ENCODE measurements at regions not wholly inside any gene's neighbourhood (a gene's known extent, or its start where the extent isn't known, plus 50 kb on each side); places are given as distances from the start of the nearest gene placed in this dataset.

DNA sequence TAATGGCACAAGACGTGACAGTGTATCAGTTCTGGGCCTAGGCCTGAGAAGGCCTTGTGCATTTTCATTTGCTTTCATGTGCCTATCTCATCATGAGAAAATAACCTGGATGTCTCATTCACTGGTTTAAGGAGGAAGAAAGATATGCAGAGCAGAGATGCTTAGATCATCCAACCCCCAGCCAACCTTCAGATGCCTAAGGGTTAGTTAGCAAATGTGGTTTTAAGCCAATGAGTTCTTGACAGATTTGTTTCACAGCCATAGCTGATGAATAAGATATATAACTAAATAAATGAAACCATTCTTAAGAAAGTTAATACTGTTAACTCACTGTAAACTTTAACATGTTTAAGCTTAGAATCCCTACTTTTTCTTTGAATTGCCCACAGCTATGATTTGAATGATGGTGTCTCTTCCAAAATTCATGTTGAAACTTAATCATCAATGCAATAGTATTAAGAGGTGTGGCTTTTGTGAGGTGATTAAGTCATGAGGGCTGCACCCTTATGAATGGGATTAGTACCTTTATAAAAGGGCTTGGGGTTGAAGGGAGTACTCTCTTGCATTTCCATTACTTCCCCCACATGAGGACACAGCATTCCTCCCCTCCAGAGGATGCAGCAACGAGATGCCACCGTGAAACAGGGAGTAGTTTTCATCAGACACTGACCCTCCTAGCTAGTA, 324.6 kb upstream of the TBC1D5 start:
- H3K27ac ChIP-seq (ENCODE audit: low read depth in 2 of 2, low read length in 1 of 2) = no peak overlapping the region

DNA sequence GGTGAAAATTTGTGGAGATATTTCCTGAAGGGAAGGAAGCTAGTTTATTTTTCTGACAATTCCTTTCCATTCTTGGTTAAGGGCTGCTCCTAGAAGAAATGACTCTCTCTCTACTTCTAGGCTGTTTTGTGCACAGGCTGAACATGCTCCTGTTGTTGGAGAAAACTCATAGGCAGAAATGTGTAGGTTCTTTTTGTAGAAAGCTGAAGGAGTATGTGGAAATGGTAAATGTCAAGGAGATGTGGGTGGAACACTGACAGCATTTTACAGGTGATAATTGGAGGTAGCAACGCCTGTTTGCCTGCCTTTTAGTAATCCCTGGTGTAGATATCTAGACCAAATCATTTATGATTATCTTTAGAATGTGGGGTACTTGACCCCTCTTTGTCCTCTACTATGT, 322.2 kb upstream of the TBC1D5 start:
- 58 to 88% methylated on average over 1 of the region's 1 CpG for WGBS, 2 donors
- Histone ChIP-seq H3K4me3 (ENCODE audit: low read depth in 1 of 2, low read length in 2 of 2) (no peak overlapping the region), H3K4me1 (ENCODE audit: control insufficient read depth in 2 of 2, insufficient read depth in 2 of 2, low read length in 1 of 2) (no peaks in the 10 kb centered on the region), H3K27me3 (ENCODE audit: control insufficient read depth in 1 of 2, insufficient read depth in 2 of 2, low read length in 2 of 2) (no peaks in the 10 kb centered on the region), H3K27ac (ENCODE audit: low read depth in 2 of 2, low read length in 1 of 2) (no peak overlapping the region), H3K36me3 (ENCODE audit: control insufficient read depth in 2 of 2, insufficient read depth in 2 of 2, low read length in 1 of 2) (no peaks in the 10 kb centered on the region), H3K9me3 (ENCODE audit: control insufficient read depth in 2 of 2, insufficient read depth in 1 of 2, low read depth in 1 of 2, low read length in 1 of 2) (no peaks in the 10 kb centered on the region)

More for the DNA sequence above, 324.6 kb upstream of the TBC1D5 start:
- WGBS, 2 donors = 51 to 80% methylated on average over 3 of the region's 3 CpGs
- Histone ChIP-seq H3K4me3 (ENCODE audit: low read depth in 1 of 2, low read length in 2 of 2) (no peak overlapping the region), H3K4me1 (ENCODE audit: control insufficient read depth in 2 of 2, insufficient read depth in 2 of 2, low read length in 1 of 2) (no peaks in the 10 kb centered on the region), H3K27me3 (ENCODE audit: control insufficient read depth in 1 of 2, insufficient read depth in 2 of 2, low read length in 2 of 2) (no peaks in the 10 kb centered on the region), H3K9me3 (ENCODE audit: control insufficient read depth in 2 of 2, insufficient read depth in 1 of 2, low read depth in 1 of 2, low read length in 1 of 2) (no peaks in the 10 kb centered on the region), H3K36me3 (ENCODE audit: control insufficient read depth in 2 of 2, insufficient read depth in 2 of 2, low read length in 1 of 2) (no peaks in the 10 kb centered on the region)

DNA sequence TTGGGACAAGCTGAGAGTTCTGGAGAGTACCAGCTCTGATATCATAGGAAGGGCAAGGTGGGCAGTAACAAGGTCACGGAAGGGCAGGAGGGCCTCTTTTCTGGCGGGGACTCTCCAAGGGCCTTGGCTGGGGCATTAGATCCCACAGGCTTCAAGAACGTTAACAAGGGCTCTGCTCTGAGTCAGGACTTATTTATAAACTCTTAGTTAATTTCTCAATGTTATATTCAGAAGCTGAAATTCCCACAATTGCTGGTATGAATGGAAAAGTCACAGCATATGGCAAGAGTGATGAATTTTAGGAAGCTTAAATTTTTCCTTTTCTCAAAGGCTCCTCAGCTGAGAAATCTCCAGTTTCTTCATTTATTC, 320.2 kb upstream of the TBC1D5 start:
- 72 to 76% methylated on average over 3 of the region's 3 CpGs for WGBS, 2 donors
- no peaks in the 10 kb centered on the region for H3K36me3 ChIP-seq (ENCODE audit: control insufficient read depth in 2 of 2, insufficient read depth in 2 of 2, low read length in 1 of 2)
- H3K9me3 ChIP-seq (ENCODE audit: control insufficient read depth in 2 of 2, insufficient read depth in 1 of 2, low read depth in 1 of 2, low read length in 1 of 2) = no peaks in the 10 kb centered on the region
- H3K27me3 ChIP-seq (ENCODE audit: control insufficient read depth in 1 of 2, insufficient read depth in 2 of 2, low read length in 2 of 2) = no peaks in the 10 kb centered on the region
- no peak overlapping the region for H3K4me3 ChIP-seq (ENCODE audit: low read depth in 1 of 2, low read length in 2 of 2)
- H3K4me1 ChIP-seq (ENCODE audit: control insufficient read depth in 2 of 2, insufficient read depth in 2 of 2, low read length in 1 of 2) = no peaks in the 10 kb centered on the region
- H3K27ac ChIP-seq (ENCODE audit: low read depth in 2 of 2, low read length in 1 of 2) = no peak overlapping the region

DNA sequence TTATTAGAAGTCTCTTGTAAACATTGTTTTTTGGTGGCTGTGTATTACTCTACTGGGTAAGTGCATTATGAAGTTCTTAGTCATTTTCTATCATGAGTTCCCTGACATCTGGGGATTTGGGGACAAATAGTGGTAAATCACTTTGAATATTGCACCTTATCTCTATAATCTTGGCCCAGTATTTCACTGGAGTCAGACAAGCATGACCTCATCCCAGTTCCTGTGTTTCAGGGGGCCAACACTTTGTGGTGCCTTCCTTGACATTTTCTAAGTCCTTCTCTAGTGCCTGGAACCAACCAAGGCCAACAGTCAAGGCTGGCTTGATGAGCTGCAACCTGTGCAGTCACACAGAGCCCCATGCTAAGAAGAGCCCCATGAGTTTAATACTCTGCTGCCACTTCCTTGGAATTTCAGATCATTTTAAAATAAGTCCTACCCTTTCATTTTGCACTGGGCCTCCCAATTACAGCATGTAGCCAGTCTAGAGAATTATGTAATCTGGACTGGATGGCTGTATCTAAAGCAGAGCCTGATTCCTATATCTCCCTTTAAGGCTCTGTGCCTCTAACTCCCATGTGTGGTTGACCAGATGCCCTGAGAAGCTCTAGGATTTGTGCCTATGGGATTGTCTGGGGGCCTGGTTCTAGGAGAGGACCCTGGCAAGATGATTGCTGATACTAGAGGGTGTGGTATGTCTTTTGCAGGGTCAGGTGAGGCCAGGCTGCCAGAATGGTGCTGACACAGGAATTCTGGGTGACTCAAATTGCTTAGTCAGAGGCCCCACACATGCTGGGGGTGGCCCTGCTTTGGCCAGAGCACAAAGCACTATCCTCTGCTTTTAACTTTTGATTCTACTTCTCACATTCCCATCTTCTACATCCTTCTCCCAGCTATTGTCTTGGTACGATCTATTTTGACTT, 319.6 kb upstream of the TBC1D5 start:
- no peaks in the 10 kb centered on the region for H3K9me3 ChIP-seq (ENCODE audit: control insufficient read depth in 2 of 2, insufficient read depth in 1 of 2, low read depth in 1 of 2, low read length in 1 of 2)
- WGBS, 2 donors = 85 to 86% methylated on average over 1 of the region's 1 CpG
- H3K27me3 ChIP-seq (ENCODE audit: control insufficient read depth in 1 of 2, insufficient read depth in 2 of 2, low read length in 2 of 2) = no peaks in the 10 kb centered on the region
- no peak overlapping the region for H3K27ac ChIP-seq (ENCODE audit: low read depth in 2 of 2, low read length in 1 of 2)
- no peaks in the 10 kb centered on the region for H3K4me1 ChIP-seq (ENCODE audit: control insufficient read depth in 2 of 2, insufficient read depth in 2 of 2, low read length in 1 of 2)
- no peaks in the 10 kb centered on the region for H3K36me3 ChIP-seq (ENCODE audit: control insufficient read depth in 2 of 2, insufficient read depth in 2 of 2, low read length in 1 of 2)
- H3K4me3 ChIP-seq (ENCODE audit: low read depth in 1 of 2, low read length in 2 of 2) = no peak overlapping the region

DNA sequence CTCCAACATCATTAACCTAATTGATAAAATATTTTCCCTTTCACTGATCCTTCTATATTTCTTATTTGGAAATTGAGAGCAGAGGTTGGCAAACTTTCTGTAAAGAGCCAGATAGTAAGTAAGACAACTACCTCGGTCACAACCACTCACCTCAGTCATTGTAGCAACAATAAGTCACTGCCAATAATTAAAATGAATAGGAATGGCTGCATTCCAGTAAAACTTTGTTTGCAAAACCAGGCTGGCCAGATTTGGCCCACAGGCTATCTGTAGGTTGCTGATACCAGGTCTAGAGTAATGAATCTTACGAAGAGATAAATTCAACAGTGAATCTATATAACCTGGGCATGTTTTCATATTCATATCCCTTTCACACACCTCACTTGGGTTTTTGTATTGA, 316.2 kb upstream of the TBC1D5 start:
- H3K36me3 ChIP-seq (ENCODE audit: control insufficient read depth in 2 of 2, insufficient read depth in 2 of 2, low read length in 1 of 2) = no peaks in the 10 kb centered on the region
- no peaks in the 10 kb centered on the region for H3K9me3 ChIP-seq (ENCODE audit: control insufficient read depth in 2 of 2, insufficient read depth in 1 of 2, low read depth in 1 of 2, low read length in 1 of 2)
- no peaks in the 10 kb centered on the region for H3K27me3 ChIP-seq (ENCODE audit: control insufficient read depth in 1 of 2, insufficient read depth in 2 of 2, low read length in 2 of 2)
- H3K4me3 ChIP-seq (ENCODE audit: low read depth in 1 of 2, low read length in 2 of 2) = no peak overlapping the region
- no peaks in the 10 kb centered on the region for H3K4me1 ChIP-seq (ENCODE audit: control insufficient read depth in 2 of 2, insufficient read depth in 2 of 2, low read length in 1 of 2)
- 51 to 52% methylated on average over 2 of the region's 2 CpGs for WGBS, 2 donors
- H3K27ac ChIP-seq (ENCODE audit: low read depth in 2 of 2, low read length in 1 of 2) = no peak overlapping the region

DNA sequence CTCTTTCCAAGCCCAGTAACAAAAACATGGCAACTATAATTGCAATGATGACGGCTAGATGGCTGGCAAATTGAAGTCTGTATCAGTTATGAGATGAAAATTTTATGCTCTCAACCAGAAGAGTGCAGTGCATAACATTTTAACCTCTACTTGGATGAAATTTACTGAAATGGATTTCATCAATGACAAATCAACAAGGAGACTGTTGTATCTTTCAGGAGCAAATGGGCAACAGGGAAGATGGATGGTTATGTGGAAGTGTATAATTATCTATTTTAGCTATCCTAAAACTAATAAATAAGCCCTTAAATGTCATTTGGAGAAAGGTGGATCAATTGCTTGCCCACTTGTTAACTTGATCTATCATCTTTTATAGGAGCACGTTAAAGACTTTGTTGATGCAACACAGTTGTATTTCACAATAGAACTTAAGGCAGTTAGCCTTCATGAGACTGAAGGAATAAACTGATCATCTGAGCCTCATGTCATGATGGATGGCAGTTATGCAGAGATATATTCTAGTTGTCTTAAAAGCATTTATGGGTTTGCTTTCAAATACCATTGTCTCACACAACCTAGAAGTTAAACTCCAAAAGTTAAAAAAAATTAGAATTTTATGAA, 315.1 kb upstream of the TBC1D5 start:
- H3K4me1 ChIP-seq (ENCODE audit: control insufficient read depth in 2 of 2, insufficient read depth in 2 of 2, low read length in 1 of 2) = no peaks in the 10 kb centered on the region
- H3K9me3 ChIP-seq (ENCODE audit: control insufficient read depth in 2 of 2, insufficient read depth in 1 of 2, low read depth in 1 of 2, low read length in 1 of 2) = no peaks in the 10 kb centered on the region
- no peaks in the 10 kb centered on the region for H3K36me3 ChIP-seq (ENCODE audit: control insufficient read depth in 2 of 2, insufficient read depth in 2 of 2, low read length in 1 of 2)
- 84% methylated on average over 2 of the region's 2 CpGs for WGBS, 2 donors
- no peak overlapping the region for H3K27ac ChIP-seq (ENCODE audit: low read depth in 2 of 2, low read length in 1 of 2)
- H3K27me3 ChIP-seq (ENCODE audit: control insufficient read depth in 1 of 2, insufficient read depth in 2 of 2, low read length in 2 of 2) = no peaks in the 10 kb centered on the region
- no peak overlapping the region for H3K4me3 ChIP-seq (ENCODE audit: low read depth in 1 of 2, low read length in 2 of 2)

DNA sequence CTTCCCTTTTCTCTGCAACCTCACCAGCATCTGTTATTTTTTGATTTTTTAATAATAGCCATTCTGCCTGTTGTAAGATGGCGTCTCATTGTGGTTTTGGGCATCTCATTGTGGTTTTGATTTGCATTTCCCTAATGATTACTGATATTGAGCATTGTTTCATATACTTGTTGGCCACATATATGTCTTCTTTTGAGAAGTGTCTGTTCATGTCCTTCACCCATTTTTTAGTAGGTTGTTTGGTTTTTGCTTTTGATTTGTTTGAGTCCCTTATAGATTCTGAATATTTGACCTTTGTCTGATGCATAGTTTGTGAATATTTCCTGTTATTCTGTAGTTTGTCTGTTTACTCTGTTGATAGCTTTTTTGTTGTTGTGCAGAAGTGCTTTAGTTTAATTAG, 312.2 kb upstream of the TBC1D5 start:
- Histone ChIP-seq H3K4me3 (ENCODE audit: low read depth in 1 of 2, low read length in 2 of 2) (no peak overlapping the region), H3K4me1 (ENCODE audit: control insufficient read depth in 2 of 2, insufficient read depth in 2 of 2, low read length in 1 of 2) (no peaks in the 10 kb centered on the region), H3K9me3 (ENCODE audit: control insufficient read depth in 2 of 2, insufficient read depth in 1 of 2, low read depth in 1 of 2, low read length in 1 of 2) (no peaks in the 10 kb centered on the region), H3K27ac (ENCODE audit: low read depth in 2 of 2, low read length in 1 of 2) (no peak overlapping the region), H3K36me3 (ENCODE audit: control insufficient read depth in 2 of 2, insufficient read depth in 2 of 2, low read length in 1 of 2) (no peaks in the 10 kb centered on the region), H3K27me3 (ENCODE audit: control insufficient read depth in 1 of 2, insufficient read depth in 2 of 2, low read length in 2 of 2) (no peaks in the 10 kb centered on the region)
- WGBS, 2 donors = 82 to 86% methylated on average over 1 of the region's 1 CpG

DNA sequence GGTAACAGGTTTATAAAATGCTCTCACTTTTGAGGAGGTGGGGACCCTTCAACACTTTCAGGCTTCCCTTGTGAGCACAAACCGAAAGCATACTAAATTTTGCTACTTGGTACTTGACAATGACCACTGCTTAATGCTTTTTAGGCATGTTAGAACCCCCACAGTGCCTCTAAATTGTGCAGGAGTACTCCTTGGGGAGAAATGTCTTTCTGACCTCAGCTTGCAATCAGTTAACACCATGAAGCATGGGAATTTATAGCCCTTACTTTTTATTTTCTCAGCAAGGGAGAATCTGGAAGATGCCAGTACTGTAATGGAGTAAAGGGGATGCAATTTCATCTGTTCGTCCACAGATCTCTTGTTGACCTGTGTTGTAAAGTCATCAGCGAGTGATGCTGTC, 308.9 kb upstream of the TBC1D5 start:
- Histone ChIP-seq H3K4me1 (ENCODE audit: control insufficient read depth in 2 of 2, insufficient read depth in 2 of 2, low read length in 1 of 2) (no peaks in the 10 kb centered on the region), H3K36me3 (ENCODE audit: control insufficient read depth in 2 of 2, insufficient read depth in 2 of 2, low read length in 1 of 2) (no peaks in the 10 kb centered on the region), H3K27me3 (ENCODE audit: control insufficient read depth in 1 of 2, insufficient read depth in 2 of 2, low read length in 2 of 2) (no peaks in the 10 kb centered on the region), H3K27ac (ENCODE audit: low read depth in 2 of 2, low read length in 1 of 2) (no peak overlapping the region), H3K9me3 (ENCODE audit: control insufficient read depth in 2 of 2, insufficient read depth in 1 of 2, low read depth in 1 of 2, low read length in 1 of 2) (no peaks in the 10 kb centered on the region), H3K4me3 (ENCODE audit: low read depth in 1 of 2, low read length in 2 of 2) (no peak overlapping the region)
- 84 to 88% methylated on average over 3 of the region's 3 CpGs for WGBS, 2 donors

DNA sequence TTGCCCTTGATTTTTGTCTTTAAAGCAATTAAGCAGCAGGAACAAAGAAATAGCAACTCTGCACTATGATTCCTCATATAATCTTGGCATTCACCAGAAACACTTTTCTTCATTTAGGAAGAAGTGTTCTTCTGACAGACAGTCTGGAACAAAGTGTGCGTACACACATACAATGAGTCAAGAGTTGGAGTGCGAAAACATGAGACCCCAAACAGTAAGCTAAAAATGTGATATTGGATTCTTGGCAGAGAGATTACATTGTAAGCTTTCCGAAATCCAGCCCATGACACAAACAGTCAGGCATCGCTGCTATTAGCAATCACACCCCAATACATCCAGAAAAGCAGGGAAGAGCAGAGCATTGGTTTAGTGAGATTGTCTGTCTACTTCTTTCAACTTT, 306.7 kb upstream of the TBC1D5 start:
- no peak overlapping the region for H3K27ac ChIP-seq (ENCODE audit: low read depth in 2 of 2, low read length in 1 of 2)
- no peaks in the 10 kb centered on the region for H3K9me3 ChIP-seq (ENCODE audit: control insufficient read depth in 2 of 2, insufficient read depth in 1 of 2, low read depth in 1 of 2, low read length in 1 of 2)
- no peaks in the 10 kb centered on the region for H3K36me3 ChIP-seq (ENCODE audit: control insufficient read depth in 2 of 2, insufficient read depth in 2 of 2, low read length in 1 of 2)
- H3K27me3 ChIP-seq (ENCODE audit: control insufficient read depth in 1 of 2, insufficient read depth in 2 of 2, low read length in 2 of 2) = no peaks in the 10 kb centered on the region
- no peaks in the 10 kb centered on the region for H3K4me1 ChIP-seq (ENCODE audit: control insufficient read depth in 2 of 2, insufficient read depth in 2 of 2, low read length in 1 of 2)
- 70 to 79% methylated on average over 4 of the region's 4 CpGs for WGBS, 2 donors
- no peak overlapping the region for H3K4me3 ChIP-seq (ENCODE audit: low read depth in 1 of 2, low read length in 2 of 2)

Measured in esophagus (tissue), 2 donors.